ENCODE measurements at regions not wholly inside any gene's neighbourhood (a gene's known extent, or its start where the extent isn't known, plus 50 kb on each side); places are given as distances from the start of the nearest gene placed in this dataset.

DNA sequence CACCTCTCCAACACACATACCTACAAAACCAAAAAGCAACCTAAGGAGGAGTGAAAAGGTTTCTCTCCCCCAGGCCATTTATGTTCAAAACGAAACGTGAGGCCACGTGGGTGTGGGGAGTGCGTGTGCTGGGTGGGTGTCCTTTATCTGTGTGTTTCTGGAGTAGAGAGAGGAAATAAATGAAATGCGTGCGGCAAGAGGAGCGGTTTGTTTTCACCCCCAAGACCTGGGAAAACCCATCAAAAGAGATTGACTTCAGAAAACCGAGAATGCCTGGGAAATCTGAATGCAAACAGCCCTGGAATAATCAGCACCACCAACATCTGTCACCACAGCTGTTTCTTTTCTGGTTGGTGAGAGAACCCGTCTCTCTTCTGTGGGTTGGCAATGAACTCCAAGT is 137.4 kb downstream of the INSIG2 start:
- WGBS, 2 donors, result 45 to 46% methylated on average over 9 of the region's 9 CpGs
- no peak overlapping the region for H3K27ac ChIP-seq
- no peaks in the 10 kb centered on the region for H3K9me3 ChIP-seq
- H3K36me3 ChIP-seq, result no peaks in the 10 kb centered on the region
- intact Hi-C loops (cut with DNase I), result loop anchor here (5.0 kb wide), 1 partner anchor 637 kb away; no protein-coding TSS in a partner anchor
- H3K4me1 ChIP-seq, result peaks cover 7 to 17% (median 9%) of the 10 kb centered on the region in 3 donors
- no peak for DNase-seq
- no peak overlapping the region for H3K4me3 ChIP-seq
- TF ChIP-seq, protein P1, sequence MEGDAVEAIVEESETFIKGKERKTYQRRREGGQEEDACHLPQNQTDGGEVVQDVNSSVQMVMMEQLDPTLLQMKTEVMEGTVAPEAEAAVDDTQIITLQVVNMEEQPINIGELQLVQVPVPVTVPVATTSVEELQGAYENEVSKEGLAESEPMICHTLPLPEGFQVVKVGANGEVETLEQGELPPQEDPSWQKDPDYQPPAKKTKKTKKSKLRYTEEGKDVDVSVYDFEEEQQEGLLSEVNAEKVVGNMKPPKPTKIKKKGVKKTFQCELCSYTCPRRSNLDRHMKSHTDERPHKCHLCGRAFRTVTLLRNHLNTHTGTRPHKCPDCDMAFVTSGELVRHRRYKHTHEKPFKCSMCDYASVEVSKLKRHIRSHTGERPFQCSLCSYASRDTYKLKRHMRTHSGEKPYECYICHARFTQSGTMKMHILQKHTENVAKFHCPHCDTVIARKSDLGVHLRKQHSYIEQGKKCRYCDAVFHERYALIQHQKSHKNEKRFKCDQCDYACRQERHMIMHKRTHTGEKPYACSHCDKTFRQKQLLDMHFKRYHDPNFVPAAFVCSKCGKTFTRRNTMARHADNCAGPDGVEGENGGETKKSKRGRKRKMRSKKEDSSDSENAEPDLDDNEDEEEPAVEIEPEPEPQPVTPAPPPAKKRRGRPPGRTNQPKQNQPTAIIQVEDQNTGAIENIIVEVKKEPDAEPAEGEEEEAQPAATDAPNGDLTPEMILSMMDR (IDR thresholded peaks at IDR 0.05), result no peak
- no peak for TF ChIP-seq POLR2A (IDR thresholded peaks at IDR 0.05)
- peaks cover 11 to 98% (median 28%) of the 10 kb centered on the region in 4 donors for H3K27me3 ChIP-seq

DNA sequence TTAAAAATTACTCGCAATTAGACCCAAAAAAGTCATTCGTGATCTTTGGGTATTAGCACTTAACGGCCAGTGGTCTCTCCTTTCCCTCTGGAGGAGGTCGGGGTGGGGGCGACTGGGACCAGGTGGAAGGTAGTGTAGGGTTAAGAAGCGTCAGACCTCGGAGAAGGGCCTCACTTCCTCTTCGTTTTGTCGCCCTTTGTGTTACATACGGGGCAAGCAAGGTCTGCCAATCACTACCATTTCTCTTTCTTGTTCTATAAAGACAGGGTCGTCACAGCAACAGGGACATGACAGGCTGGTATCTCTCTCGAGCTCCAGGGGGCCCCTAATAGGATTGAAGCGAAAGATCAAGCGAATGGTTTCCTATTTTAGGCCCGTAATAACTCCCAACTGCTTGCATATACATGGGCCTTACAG is 136.6 kb downstream of the INSIG2 start:
- WGBS, 2 donors, result 50 to 60% methylated on average over 14 to 15 of the region's 15 CpGs
- no peak for TF ChIP-seq POLR2A (IDR thresholded peaks at IDR 0.05)
- TF ChIP-seq, protein P1 (IDR thresholded peaks at IDR 0.05), result no peak
- Histone ChIP-seq H3K27ac (no peak overlapping the region), H3K36me3 (no peaks in the 10 kb centered on the region), H3K4me3 (peak overlapping the region in 1 of 4 donors; percentile 67), H3K27me3 (peaks cover 11 to 98% (median 28%) of the 10 kb centered on the region in 4 donors), H3K4me1 (peaks cover 7 to 17% (median 9%) of the 10 kb centered on the region in 3 donors), H3K9me3 (no peaks in the 10 kb centered on the region)
- intact Hi-C loops (cut with DNase I), result loop anchor here (5.0 kb wide), 1 partner anchor 637 kb away; no protein-coding TSS in a partner anchor
- DNase-seq, result no peak

DNA sequence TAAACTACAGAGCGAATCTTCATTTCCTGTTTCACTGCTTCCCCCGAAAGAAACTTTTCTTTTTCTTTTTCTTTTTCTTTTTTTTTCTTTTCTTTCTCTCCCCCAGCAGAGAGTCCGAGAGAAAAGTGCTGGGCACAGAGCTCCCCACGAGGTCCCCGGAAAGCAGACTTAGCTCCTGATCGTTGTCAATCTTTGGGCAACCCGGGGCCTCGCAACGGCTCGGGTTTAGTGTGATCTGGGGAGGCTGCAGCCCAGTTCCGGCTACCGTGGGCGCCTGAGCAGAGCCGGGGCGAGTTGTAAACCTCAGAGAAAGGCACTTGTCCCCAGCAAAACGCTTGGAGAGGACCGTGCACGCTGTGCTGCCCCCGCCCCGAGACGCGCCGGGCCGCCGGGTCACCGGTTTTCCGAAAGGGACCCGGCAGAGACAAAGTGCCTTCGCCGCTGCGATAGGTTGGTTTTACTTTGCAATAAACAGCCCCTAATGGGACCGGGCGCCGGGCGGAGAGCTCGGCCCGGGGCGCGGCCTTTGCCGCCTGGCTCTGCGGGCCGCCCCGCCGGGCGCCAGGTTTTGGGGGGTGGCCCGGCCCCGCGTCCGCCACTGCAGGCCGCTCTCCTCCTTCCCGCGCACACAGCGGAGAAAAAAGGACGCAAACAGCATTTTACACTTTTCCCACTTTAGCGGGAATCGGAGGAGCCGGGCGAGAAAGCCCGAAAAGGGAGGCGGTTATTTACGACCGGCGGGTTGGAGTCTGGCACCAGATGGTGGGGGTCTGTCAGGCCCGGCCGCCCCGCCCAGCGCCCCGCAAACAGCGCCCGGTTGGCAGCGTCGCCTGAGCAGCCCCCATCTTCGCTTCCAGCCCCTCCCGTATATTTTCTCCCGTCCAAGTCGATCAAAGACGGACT is 136.0 kb downstream of the INSIG2 start:
- H3K4me3 ChIP-seq, result peak overlapping the region; percentile 8 to 67 (median 40)
- intact Hi-C loops (cut with DNase I), result no loop called here
- H3K4me1 ChIP-seq, result peaks cover 7 to 17% (median 9%) of the 10 kb centered on the region in 3 donors
- DNase-seq, result no peak
- no peaks in the 10 kb centered on the region for H3K36me3 ChIP-seq
- H3K27ac ChIP-seq, result no peak overlapping the region
- H3K9me3 ChIP-seq, result no peaks in the 10 kb centered on the region
- TF ChIP-seq POLR2A (IDR thresholded peaks at IDR 0.05), result no peak
- TF ChIP-seq, protein P1 (IDR thresholded peaks at IDR 0.05), result no peak
- 0 to 18% methylated on average over 16 to 46 of the region's 77 CpGs for WGBS, 2 donors
- peaks cover 11 to 99% (median 28%) of the 10 kb centered on the region in 4 donors for H3K27me3 ChIP-seq

DNA sequence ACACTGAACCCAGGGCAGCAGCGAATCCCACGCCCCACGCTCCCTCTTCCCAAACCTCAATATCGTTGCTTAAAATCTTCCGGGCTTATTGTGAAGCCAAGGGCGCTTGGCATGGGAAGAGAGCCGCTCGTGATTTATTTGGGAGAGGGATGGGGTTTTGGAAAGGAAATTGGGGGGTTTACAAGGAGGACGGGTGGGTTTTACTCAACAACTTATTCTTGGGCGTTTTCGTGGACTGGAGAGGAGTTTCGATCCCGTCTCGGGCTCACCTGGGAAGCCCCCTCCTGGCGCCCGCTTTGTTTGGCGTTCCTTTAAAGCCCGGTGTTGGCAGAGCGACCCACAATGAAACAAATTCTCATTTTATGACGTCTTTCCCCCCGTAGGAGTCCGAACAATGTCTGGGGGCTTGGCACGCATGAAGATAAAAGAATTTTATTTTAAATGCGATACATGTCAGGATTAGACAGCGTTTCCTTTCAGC is 135.3 kb downstream of the INSIG2 start:
- peaks cover 7 to 17% (median 9%) of the 10 kb centered on the region in 3 donors for H3K4me1 ChIP-seq
- H3K36me3 ChIP-seq, result no peaks in the 10 kb centered on the region
- peaks cover 11 to 100% (median 28%) of the 10 kb centered on the region in 4 donors for H3K27me3 ChIP-seq
- intact Hi-C loops (cut with DNase I), result no loop called here
- no peak for TF ChIP-seq POLR2A (IDR thresholded peaks at IDR 0.05)
- TF ChIP-seq, protein P1 (IDR thresholded peaks at IDR 0.05), result no peak
- H3K4me3 ChIP-seq, result peak overlapping the region in 3 of 4 donors; percentile 35 to 67 (median 46)
- no peak overlapping the region for H3K27ac ChIP-seq
- 8 to 16% methylated on average over 19 to 23 of the region's 25 CpGs for WGBS, 2 donors
- no peaks in the 10 kb centered on the region for H3K9me3 ChIP-seq
- DNase-seq, result no peak

All from esophagus squamous epithelium (tissue), 5 donors.